RCC 7860 (cell line): ENCODE measurements at regions not wholly inside any gene's neighbourhood (a gene's known extent, or its start where the extent isn't known, plus 50 kb on each side); places are given as distances from the start of the nearest gene placed in this dataset.

ENCODE experiments used
- DNase-seq: peaks from one replicate; pipeline ENCODE4 v3.0.0-alpha.2; 2015; ENCODE audit warnings: low spot score
- FAIRE-seq: peaks from 2 replicates; lab custom pipeline; 2012; peaks lifted over from hg19 to GRCh38; lab: Jason Lieb, UNC

DNA sequence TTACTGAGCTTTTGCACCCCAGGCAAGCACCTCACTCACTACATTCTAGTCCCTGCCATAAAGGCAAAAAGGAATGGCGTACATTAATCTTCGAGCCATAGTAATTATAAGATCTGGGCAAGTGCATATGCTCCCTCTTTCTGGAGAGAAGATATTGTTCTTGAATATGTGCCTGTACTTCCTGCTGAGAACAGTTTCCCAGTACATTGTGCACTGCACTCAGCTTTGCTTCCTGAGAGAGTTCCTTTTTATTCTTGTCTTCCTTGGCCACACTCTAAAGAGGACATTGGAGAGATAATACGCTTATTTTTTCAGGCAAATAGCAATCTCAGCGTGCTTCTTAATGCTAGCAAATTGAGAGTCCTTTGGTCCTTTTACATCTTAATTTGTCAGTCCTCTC is 909.0 kb upstream of the PCDH10 start:
- FAIRE-seq (no peak), DNase-seq (no peak)

- no peak for DNase-seq
These were observed 903.8 kb upstream of the PCDH10 start for GRCh38 chr4:132245319-132245718.

DNA sequence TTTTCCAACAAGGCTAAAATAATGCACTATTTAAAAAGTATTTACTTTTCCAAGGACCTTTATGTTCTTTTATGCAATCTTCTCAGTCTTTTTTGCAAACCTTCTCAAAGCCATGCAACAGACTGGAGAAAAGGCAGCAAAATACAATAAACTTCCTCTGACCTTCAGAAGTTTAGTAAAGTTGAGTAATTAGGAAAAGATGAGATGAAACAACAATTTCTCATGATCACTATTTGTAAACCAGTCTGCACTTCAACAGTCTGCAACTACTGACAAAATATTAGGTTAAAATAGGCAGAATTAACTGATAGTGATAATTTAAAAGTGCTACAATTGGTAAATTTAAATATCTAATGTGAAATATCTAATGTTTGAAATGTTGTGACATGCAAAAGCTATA is 884.9 kb upstream of the PCDH10 start:
- DNase-seq: no peak
- FAIRE-seq: no peak

More at GRCh38 chr4:132245319-132245718, 903.8 kb upstream of the PCDH10 start:
- FAIRE-seq: no peak

DNA sequence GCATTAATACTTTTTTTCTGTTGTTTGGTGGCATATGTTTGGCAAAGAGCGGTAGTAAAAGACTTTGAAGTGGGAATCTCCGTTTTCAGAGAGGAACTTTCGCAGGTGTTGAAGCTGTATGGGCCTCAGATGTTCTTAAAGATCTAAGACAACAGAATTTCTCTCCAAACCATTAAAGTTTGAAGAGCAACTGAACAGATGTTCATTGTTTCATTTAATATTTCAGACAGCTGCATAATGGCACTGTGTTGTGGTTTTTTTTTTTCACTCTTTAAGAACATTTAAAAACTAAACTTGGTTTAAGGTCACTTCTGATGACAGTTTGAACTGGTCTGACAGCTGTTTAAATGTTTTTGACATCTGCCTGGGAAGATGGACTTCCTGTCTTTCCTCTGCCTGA is 882.7 kb upstream of the PCDH10 start:
- DNase-seq (no peak), FAIRE-seq (no peak)

DNA sequence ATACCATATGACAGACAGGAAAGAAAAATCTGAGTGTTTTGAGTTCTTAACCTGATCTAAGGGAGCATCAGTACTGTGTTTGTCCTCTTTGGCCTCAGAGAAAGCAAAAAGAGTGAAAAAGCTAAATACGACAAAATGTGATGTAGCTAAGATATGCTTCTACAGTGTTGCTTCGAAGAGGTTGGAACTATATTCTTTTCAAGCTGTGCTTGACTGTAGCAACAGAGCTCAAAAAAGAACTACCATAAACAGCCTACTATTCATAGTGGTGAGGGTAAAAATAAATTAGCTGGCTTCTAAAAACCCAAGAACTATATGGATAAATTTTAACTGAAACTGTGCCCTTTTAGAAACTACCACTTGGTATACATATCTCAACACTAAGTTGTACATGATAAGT is 881.8 kb upstream of the PCDH10 start:
- FAIRE-seq (no peak), DNase-seq (no peak)

GRCh38 chr4:132269303-132269990 is 879.6 kb upstream of the PCDH10 start:
- DNase-seq: no peak
- FAIRE-seq: no peak

GRCh38 chr4:132275583-132276121 is 873.4 kb upstream of the PCDH10 start:
- FAIRE-seq (no peak), DNase-seq (no peak)

- no peak for FAIRE-seq
- DNase-seq: no peak
These were observed 872.9 kb upstream of the PCDH10 start for GRCh38 chr4:132276185-132276584.

DNA sequence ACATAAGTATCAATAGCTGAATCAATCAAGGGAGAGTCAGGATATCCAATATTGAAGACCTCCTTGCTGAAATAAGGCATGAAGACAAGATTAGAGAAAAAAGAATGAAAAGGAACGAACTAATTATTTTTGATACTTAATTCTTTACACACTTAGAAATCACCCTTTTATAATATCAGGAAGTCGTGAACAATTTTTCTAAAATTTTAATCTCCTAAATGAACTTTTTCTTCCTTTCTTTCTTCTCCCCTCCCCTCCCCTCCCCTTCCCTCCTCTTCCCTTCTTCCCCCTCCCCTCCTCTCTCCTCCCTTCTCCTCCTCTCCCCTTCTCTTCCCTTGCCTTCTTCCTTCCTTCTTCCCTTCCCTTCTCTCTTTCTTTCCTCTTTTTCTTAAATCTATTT is 872.1 kb upstream of the PCDH10 start:
- DNase-seq (no peak), FAIRE-seq (no peak)

DNA sequence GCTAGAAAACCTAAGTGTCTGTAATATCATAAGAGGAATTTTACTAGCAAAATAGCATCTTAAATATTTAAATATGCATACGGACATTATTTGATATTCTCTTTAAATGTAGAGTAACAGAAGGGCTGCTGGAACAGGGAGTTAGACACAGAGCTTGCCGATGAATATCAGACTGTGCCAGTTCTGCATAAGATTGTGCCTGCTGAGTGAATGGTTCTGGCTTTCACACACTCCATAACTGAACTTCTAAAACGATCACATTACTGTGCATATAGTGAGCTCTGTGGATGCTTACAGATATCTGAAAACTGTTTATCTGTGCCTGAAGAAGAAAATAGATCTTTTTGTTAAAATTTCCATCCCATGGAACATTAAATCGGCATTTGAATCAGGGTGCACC is 867.4 kb upstream of the PCDH10 start:
- DNase-seq (no peak), FAIRE-seq (no peak)

- no peak for DNase-seq
- no peak for FAIRE-seq
These were observed 864.1 kb upstream of the PCDH10 start for GRCh38 chr4:132284910-132285426.

DNA sequence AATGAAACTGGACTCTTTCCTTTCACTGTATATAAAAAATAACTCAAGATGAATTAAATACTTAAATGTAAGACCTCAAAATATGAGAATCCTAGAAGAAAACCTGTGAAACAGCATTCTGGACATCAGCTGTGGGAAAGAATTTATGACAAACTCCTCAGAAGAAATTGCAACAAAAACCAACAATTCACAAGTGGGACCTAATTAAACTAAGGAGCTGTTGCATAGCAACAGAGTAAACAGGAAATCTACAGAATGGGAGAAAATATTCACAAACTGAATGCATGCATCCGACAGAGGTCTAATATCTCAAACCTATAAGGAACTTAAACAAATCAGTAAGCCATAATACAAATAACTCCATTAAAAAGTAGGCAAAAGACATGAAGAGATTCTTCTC is 851.7 kb upstream of the PCDH10 start:
- DNase-seq (no peak), FAIRE-seq (no peak)

- FAIRE-seq: no peak
- no peak for DNase-seq
These were observed 849.3 kb upstream of the PCDH10 start for GRCh38 chr4:132299841-132300240.

- no peak for FAIRE-seq
- DNase-seq: no peak
These were observed 836.6 kb upstream of the PCDH10 start for GRCh38 chr4:132312521-132312920.

DNA sequence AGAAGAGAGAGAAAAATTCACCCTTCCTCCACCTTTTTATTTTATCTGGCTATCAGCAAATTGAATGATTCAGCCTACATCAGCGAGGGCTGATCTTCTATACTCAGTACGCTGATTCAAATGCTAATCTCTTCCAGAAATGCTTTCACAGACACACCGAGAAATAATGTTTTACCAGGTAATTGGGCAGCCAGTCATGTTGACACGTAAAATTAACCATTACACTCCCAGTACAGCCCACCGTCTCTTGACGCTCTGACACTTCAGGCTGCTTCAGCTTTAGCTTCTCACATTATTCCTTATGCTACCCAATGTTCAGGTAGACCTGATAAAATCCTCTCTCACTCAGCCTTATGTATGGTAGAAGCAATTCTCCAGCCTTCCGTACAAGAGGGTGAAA is 835.2 kb upstream of the PCDH10 start:
- no peak for FAIRE-seq
- no peak for DNase-seq

DNA sequence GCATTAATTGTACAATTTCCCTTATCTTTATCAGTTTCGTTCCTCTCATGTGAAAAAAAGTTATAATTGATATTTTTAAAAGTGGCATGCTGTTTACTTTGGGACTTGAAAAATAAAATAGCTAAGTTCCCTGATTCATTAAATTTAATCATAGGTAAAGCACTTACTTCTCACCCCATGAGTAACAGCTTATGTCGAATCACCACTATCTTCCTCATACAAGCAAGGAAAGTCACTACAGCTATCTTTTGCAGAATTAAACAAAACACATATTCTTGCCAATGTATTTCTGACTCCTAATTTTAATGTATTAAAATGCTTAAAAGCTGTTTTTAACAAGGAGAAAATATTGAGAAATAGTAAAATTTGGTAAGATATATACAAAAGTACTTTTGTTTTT is 832.4 kb upstream of the PCDH10 start:
- DNase-seq (no peak), FAIRE-seq (no peak)

DNA sequence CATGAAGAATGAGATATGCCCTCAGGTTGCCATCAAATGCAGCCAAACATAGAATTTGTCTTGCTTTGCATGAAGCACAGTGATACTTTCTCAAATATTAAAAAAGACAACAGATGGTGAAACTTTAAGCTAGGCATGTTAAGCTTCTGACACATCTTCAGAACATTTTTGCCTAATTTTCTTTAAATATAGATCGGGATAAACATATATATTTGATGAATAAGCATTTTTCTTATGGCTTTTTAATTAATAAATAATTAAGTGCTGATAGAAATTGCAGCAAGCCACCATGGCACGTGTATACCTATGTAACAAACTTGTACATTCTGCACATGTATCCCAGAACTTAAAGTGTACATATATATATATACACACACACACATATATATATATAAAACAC is 831.2 kb upstream of the PCDH10 start:
- DNase-seq (no peak), FAIRE-seq (no peak)

DNA sequence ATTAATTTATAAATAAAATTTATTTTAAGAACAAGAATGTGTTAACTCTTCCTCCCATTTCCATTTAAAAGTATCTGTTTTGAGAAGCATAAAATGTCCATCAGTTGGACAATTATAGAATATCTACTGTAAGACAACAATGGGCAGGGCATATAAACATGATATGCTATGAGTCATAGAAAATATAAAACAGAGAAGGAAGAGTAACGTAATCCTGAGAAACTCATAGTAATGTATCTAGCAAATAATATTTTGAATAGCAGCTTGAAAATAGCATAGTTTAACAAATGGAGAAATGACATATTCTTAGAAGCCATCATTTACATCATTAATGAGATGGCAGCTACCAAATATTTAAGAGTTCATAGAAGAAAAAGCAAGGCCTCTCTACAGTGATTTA is 820.3 kb upstream of the PCDH10 start:
- no peak for FAIRE-seq

GRCh38 chr4:132330994-132331393 is 818.1 kb upstream of the PCDH10 start:
- no peak for FAIRE-seq
- no peak for DNase-seq

More for the DNA sequence above, 820.3 kb upstream of the PCDH10 start:
- no peak for DNase-seq

GRCh38 chr4:132332932-132333723 is 816.0 kb upstream of the PCDH10 start:
- no peak for DNase-seq
- no peak for FAIRE-seq

DNA sequence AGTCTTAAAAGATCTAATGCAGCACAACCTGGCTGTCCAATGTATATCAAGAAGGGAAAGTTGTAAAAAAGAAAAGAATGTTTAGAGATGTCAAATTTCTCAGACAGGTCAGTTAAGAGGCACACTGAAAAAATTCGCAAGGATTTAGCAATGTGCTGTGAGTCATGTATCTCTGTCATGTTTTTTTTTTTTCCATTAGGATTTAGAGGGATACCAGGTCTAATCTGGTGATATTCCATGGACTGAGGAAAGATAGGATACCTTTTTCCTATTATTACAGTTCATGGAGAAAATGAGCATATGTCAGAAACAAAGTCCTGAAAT is 815.4 kb upstream of the PCDH10 start:
- no peak for DNase-seq
- FAIRE-seq: no peak

- no peak for FAIRE-seq
- DNase-seq: no peak
These were observed 815.0 kb upstream of the PCDH10 start for GRCh38 chr4:132334081-132334480.
